GM23338 (cell line): ENCODE measurements at regions not wholly inside any gene's neighbourhood (a gene's known extent, or its start where the extent isn't known, plus 50 kb on each side); places are given as distances from the start of the nearest gene placed in this dataset.
"Not testable (repeated sequence)": the region's sequence is repeated elsewhere in the genome, so short reads cannot be mapped to it uniquely, and the experiment has no call there.

ENCODE experiments used
- POLR2AphosphoS5 ChIP-seq: IDR thresholded peaks from 2 replicates; pipeline ENCODE4 v1.6.1; 2016; ENCODE audit warnings: antibody characterized with exemption, low read depth
- TF ChIP-seq, protein P1 (sequence below), 2 experiments: fragments of 200-600 bp in 1 of 2; sonication (generic) in 1 of 2; conservative IDR thresholded peaks; 2 replicates each; pipeline versions ENCODE4 v1.5.1 to v1.6.1; 2016 to 2017; ENCODE audit warnings: antibody characterized with exemption in 2 of 2, low read depth in 2 of 2, mild to moderate bottlenecking in 2 of 2, moderate library complexity in 1 of 2
- TF ChIP-seq, protein P2 (sequence below): IDR thresholded peaks from one replicate; pipeline ENCODE4 v1.6.1; 2018; ENCODE audit warnings: antibody characterized with exemption; ENCODE audit not compliant: unreplicated experiment

DNA sequence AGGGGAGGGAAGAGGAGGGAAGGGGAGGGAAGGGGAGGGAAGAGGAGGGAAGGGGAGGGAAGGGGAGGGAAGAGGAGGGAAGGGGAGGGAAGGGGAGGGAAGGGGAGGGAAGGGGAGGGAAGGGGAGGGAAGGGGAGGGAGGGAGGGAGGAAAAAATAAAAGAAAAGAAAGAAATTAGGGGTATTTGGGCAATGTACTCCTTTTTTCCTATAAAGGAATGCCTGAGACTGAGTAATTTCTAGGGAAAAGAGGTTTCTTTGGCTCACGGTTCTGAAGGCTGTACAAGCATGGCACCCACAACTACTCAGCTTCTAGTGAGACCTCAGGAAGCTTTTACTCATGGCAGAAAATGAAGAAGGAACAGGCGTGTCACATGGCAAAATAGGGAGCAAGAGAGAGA lies 76.5 kb upstream of the TCF21 start:
- TF ChIP-seq, protein P1, sequence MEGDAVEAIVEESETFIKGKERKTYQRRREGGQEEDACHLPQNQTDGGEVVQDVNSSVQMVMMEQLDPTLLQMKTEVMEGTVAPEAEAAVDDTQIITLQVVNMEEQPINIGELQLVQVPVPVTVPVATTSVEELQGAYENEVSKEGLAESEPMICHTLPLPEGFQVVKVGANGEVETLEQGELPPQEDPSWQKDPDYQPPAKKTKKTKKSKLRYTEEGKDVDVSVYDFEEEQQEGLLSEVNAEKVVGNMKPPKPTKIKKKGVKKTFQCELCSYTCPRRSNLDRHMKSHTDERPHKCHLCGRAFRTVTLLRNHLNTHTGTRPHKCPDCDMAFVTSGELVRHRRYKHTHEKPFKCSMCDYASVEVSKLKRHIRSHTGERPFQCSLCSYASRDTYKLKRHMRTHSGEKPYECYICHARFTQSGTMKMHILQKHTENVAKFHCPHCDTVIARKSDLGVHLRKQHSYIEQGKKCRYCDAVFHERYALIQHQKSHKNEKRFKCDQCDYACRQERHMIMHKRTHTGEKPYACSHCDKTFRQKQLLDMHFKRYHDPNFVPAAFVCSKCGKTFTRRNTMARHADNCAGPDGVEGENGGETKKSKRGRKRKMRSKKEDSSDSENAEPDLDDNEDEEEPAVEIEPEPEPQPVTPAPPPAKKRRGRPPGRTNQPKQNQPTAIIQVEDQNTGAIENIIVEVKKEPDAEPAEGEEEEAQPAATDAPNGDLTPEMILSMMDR (conservative IDR thresholded peaks at IDR 0.05; ENCODE audit: low read depth in 2 of 2), result not testable (repeated sequence)
- TF ChIP-seq POLR2AphosphoS5, result not testable (repeated sequence)
- TF ChIP-seq, protein P2, sequence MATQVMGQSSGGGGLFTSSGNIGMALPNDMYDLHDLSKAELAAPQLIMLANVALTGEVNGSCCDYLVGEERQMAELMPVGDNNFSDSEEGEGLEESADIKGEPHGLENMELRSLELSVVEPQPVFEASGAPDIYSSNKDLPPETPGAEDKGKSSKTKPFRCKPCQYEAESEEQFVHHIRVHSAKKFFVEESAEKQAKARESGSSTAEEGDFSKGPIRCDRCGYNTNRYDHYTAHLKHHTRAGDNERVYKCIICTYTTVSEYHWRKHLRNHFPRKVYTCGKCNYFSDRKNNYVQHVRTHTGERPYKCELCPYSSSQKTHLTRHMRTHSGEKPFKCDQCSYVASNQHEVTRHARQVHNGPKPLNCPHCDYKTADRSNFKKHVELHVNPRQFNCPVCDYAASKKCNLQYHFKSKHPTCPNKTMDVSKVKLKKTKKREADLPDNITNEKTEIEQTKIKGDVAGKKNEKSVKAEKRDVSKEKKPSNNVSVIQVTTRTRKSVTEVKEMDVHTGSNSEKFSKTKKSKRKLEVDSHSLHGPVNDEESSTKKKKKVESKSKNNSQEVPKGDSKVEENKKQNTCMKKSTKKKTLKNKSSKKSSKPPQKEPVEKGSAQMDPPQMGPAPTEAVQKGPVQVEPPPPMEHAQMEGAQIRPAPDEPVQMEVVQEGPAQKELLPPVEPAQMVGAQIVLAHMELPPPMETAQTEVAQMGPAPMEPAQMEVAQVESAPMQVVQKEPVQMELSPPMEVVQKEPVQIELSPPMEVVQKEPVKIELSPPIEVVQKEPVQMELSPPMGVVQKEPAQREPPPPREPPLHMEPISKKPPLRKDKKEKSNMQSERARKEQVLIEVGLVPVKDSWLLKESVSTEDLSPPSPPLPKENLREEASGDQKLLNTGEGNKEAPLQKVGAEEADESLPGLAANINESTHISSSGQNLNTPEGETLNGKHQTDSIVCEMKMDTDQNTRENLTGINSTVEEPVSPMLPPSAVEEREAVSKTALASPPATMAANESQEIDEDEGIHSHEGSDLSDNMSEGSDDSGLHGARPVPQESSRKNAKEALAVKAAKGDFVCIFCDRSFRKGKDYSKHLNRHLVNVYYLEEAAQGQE, result not testable (repeated sequence)
